Psoas muscle (tissue), 7 donors: ENCODE measurements at regions not wholly inside any gene's neighbourhood (a gene's known extent, or its start where the extent isn't known, plus 50 kb on each side); places are given as distances from the start of the nearest gene placed in this dataset.
A peak's percentile ranks its signal among the peaks of the same experiment; 100 is the strongest.
"Not testable (repeated sequence)": the region's sequence is repeated elsewhere in the genome, so short reads cannot be mapped to it uniquely, and the experiment has no call there.

ENCODE experiments used
- ATAC-seq, 4 donors: fragments of 200-7000 bp; cut with Tn5 transposase; one replicate each; pipeline ENCODE4 v1.9.1; 2020; ENCODE audit warnings: moderate library complexity in 3 of 4, mild to moderate bottlenecking in 2 of 4
- DNase-seq, 2 donors: peaks; one replicate each; pipeline ENCODE4 v3.0.0-alpha.2; 2020
- H3K27ac ChIP-seq: fragments of 200-600 bp; one replicate; pipeline ENCODE4 v1.8.0; 2022
- H3K27me3 ChIP-seq, 3 donors: fragments of 200-600 bp in 1 of 3; one replicate each; pipeline versions ENCODE4 v1.6.1 to v1.8.0; 2013 to 2022; ENCODE audit warnings: low read length in 2 of 3, mild to moderate bottlenecking in 2 of 3, moderate library complexity in 1 of 3; ENCODE audit not compliant: insufficient read depth in 3 of 3
- H3K36me3 ChIP-seq, 2 donors: fragments of 200-600 bp in 1 of 2; one replicate each; pipeline versions ENCODE4 v1.6.1 to v1.8.0; 2013 to 2022; ENCODE audit warnings: low read depth in 1 of 2, mild to moderate bottlenecking in 1 of 2, moderate library complexity in 1 of 2; ENCODE audit not compliant: insufficient read depth in 1 of 2
- H3K4me1 ChIP-seq: fragments of 200-600 bp; one replicate; pipeline ENCODE4 v1.8.0; 2022
- H3K4me3 ChIP-seq: fragments of 200-600 bp; one replicate; pipeline ENCODE4 v1.8.0; 2022; ENCODE audit warnings: mild to moderate bottlenecking
- H3K9me3 ChIP-seq: fragments of 200-600 bp; one replicate; pipeline ENCODE4 v1.8.0; 2022
- CTCF ChIP-seq: fragments of 200-600 bp; IDR thresholded peaks from one replicate; pipeline ENCODE4 v1.8.0; 2022; ENCODE audit warnings: antibody characterized with exemption
- WGBS, 3 donors: extraction: QIAGEN DNeasy Blood & Tissue Kit; methylation state at CpG; one replicate each; pipeline versions ENCODE4 v1.1.6 to v1.1.7; 2013; 5-methylcytosine and 5-hydroxymethylcytosine counted together
- intact Hi-C, 2 donors: fragments of 100-400 bp; cut with DNase I; formaldehyde crosslinking; loops; one replicate each; pipeline versions ENCODE4 v1.11.0 to v1.14.2; 2022
- donor health status: healthy with polysubstance abuse.
- donor health status: DM: no; HTN: no; CAD: no; lungs with moderate emphysema.
- donor health status: Bipolar disorder and iron deficiency.
- donor health status: healthy.
- donor health status: DM: yes; HTN: yes; CAD: no.
- donor health status: DM: no; HTN: no; CAD: no.
- donor health status: DM: yes; HTN: yes; CAD: no.

GRCh38 chr9:34771007-34771406, 61.1 kb upstream of the CCL21 start:
- no peaks in the 10 kb centered on the region for H3K4me1 ChIP-seq
- H3K27me3 ChIP-seq, result peaks cover 0 to 21% (median 10%) of the 10 kb centered on the region in 3 donors
- H3K36me3 ChIP-seq, result no peaks in the 10 kb centered on the region
- no peaks in the 10 kb centered on the region for H3K9me3 ChIP-seq
- no peak for TF ChIP-seq CTCF
- DNase-seq (no peak), ATAC-seq (peak in 1 of 4 donors; percentile 27)
- no peak overlapping the region for H3K27ac ChIP-seq
- no peak overlapping the region for H3K4me3 ChIP-seq
- intact Hi-C loops, result no loop called here
- 76 to 85% (median 78%) methylated on average over 4 of the region's 4 CpGs for WGBS, 3 donors

GRCh38 chr9:34767087-34767486, 57.2 kb upstream of the CCL21 start:
- 39 to 60% (median 57%) methylated on average over 6 to 8 of the region's 9 CpGs for WGBS, 3 donors
- H3K4me3 ChIP-seq, H3K4me1 ChIP-seq, intact Hi-C loops, H3K9me3 ChIP-seq, DNase-seq, H3K27ac ChIP-seq, H3K36me3 ChIP-seq, ATAC-seq: not testable (repeated sequence)
- H3K27me3 ChIP-seq, result peaks cover 0 to 21% (median 10%) of the 10 kb centered on the region in 3 donors

- H3K9me3 ChIP-seq, H3K27me3 ChIP-seq, H3K36me3 ChIP-seq, H3K27ac ChIP-seq, intact Hi-C loops, H3K4me3 ChIP-seq, H3K4me1 ChIP-seq: not testable (repeated sequence)
- 31 to 32% (median 31%) methylated on average over 32 of the region's 32 CpGs for WGBS, 3 donors
- ATAC-seq, result peak; percentile 72 to 89 (median 82)
- DNase-seq, result peak; percentile 23 to 68
- peak; percentile 59 for TF ChIP-seq CTCF
Observed at GRCh38 chr9:34760196-34761040, 50.5 kb upstream of the CCL21 start.
